B cell (primary cell): ENCODE measurements at regions not wholly inside any gene's neighbourhood (a gene's known extent, or its start where the extent isn't known, plus 50 kb on each side); places are given as distances from the start of the nearest gene placed in this dataset.

Source experiments
- ATAC-seq: fragments of 200-7000 bp; cut with Tn5 transposase; one replicate; pipeline ENCODE4 v1.10.0; 2021; ENCODE audit warnings: low read depth, mild to moderate bottlenecking, moderate number of reproducible peaks, moderate library complexity
- CTCF ChIA-PET: fragments of 350-600 bp; sonication (Branson Sonifier 250); formaldehyde crosslinking; loops from one replicate; lab custom pipeline; 2021; ENCODE audit warnings: antibody characterized with exemption, inconsistent platforms; lab: Charles Lee
- POLR2A ChIA-PET: fragments of 350-600 bp; sonication (Branson Sonifier 250); formaldehyde crosslinking; loops from one replicate; lab custom pipeline; 2021; ENCODE audit warnings: antibody characterized with exemption; lab: Charles Lee
- DNase-seq: peaks from one replicate; pipeline ENCODE4 v3.0.0; 2013
- H2AFZ ChIP-seq: 2 replicates; pipeline ENCODE4 v1.6.1; 2012; ENCODE audit warnings: mild to moderate bottlenecking, low read depth, low read length; ENCODE audit not compliant: insufficient read depth, poor library complexity, severe bottlenecking
- H3K27ac ChIP-seq, 2 donors: 1 replicate in 1 of 2; 2 replicates in 1 of 2; pipeline ENCODE4 v1.5.1; 2012 to 2013; ENCODE audit warnings: low read length in 2 of 2, mild to moderate bottlenecking in 2 of 2, moderate library complexity in 1 of 2
- H3K27me3 ChIP-seq, 4 experiments: fragments of 200-600 bp in 1 of 4; sonication (generic) in 1 of 4; replicated peaks in 1 of 4; 1 replicate in 2 of 4; 2 replicates in 2 of 4; pipeline versions ENCODE4 v1.6.1 to v1.7.0; 2013 to 2016; ENCODE audit warnings: low read length in 3 of 4, mild to moderate bottlenecking in 2 of 4, mixed read lengths in 1 of 4, moderate library complexity in 1 of 4; ENCODE audit not compliant: insufficient read depth in 4 of 4, control insufficient read depth in 3 of 4; ENCODE audit errors: control extremely low read depth in 1 of 4
- H3K36me3 ChIP-seq, 2 experiments: replicated peaks in 1 of 2; 1 replicate in 1 of 2; 2 replicates in 1 of 2; pipeline versions ENCODE4 v1.6.1 to v1.7.1; 2013; ENCODE audit warnings: low read length in 1 of 2; ENCODE audit not compliant: insufficient read depth in 2 of 2, control insufficient read depth in 1 of 2; ENCODE audit errors: control extremely low read depth in 1 of 2, extremely low read depth in 1 of 2
- H3K4me1 ChIP-seq, 2 donors: fragments of 200-600 bp in 1 of 2; sonication (generic) in 1 of 2; 1 replicate in 1 of 2; 2 replicates in 1 of 2; pipeline versions ENCODE4 v1.5.1 to v1.6.1; 2013 to 2017; ENCODE audit warnings: low read length in 2 of 2; ENCODE audit not compliant: control insufficient read depth in 2 of 2, insufficient read depth in 2 of 2
- H3K4me2 ChIP-seq: replicated peaks from 2 replicates; pipeline ENCODE3; 2012; ENCODE audit warnings: mild to moderate bottlenecking, low read depth, low read length; ENCODE audit not compliant: poor library complexity, severe bottlenecking
- H3K4me3 ChIP-seq, 5 experiments: fragments of 200-600 bp in 1 of 5; sonication (generic) in 1 of 5; 1 replicate in 3 of 5; 2 replicates in 2 of 5; pipeline versions ENCODE4 v1.5.1 to v1.7.0; 2011 to 2016; ENCODE audit warnings: low read length in 4 of 5, mild to moderate bottlenecking in 4 of 5, low read depth in 2 of 5, control low read depth in 1 of 5, moderate library complexity in 1 of 5; ENCODE audit not compliant: insufficient read depth in 1 of 5; ENCODE audit errors: control extremely low read depth in 1 of 5, extremely low read depth in 1 of 5
- H3K79me2 ChIP-seq: fragments of 200-600 bp; sonication (generic); one replicate; pipeline ENCODE4 v1.6.0; 2016; ENCODE audit warnings: low read length; ENCODE audit not compliant: control insufficient read depth, insufficient read depth
- H3K9ac ChIP-seq: fragments of 200-600 bp; sonication (generic); 2 replicates; pipeline ENCODE4 v1.6.1; 2017; ENCODE audit warnings: mild to moderate bottlenecking, low read length, moderate library complexity
- H3K9me3 ChIP-seq, 3 donors: one replicate each; pipeline versions ENCODE4 v1.6.1 to v1.7.1; 2013; ENCODE audit warnings: low read length in 2 of 3; ENCODE audit not compliant: control insufficient read depth in 2 of 3, insufficient read depth in 1 of 3; ENCODE audit errors: control extremely low read depth in 1 of 3
- H4K20me1 ChIP-seq: 2 replicates; pipeline ENCODE4 v1.6.0; 2012; ENCODE audit warnings: mild to moderate bottlenecking, low read length; ENCODE audit not compliant: insufficient read depth, control insufficient read depth, poor library complexity, severe bottlenecking
- H3K27ac Mint-ChIP-seq: one replicate; pipeline ENCODE4 v1.8.0; 2021; ENCODE audit warnings: mixed read lengths
- H3K27me3 Mint-ChIP-seq: one replicate; pipeline ENCODE4 v1.8.0; 2021; ENCODE audit warnings: mixed read lengths
- H3K4me1 Mint-ChIP-seq: one replicate; pipeline ENCODE4 v1.8.0; 2021; ENCODE audit warnings: mixed read lengths
- H3K4me3 Mint-ChIP-seq: one replicate; pipeline ENCODE4 v1.8.0; 2021; ENCODE audit warnings: mixed read lengths
- H3K9me3 Mint-ChIP-seq: one replicate; pipeline ENCODE4 v1.8.0; 2022; ENCODE audit warnings: mixed read lengths; ENCODE audit not compliant: insufficient read depth
- EZH2 ChIP-seq: IDR thresholded peaks from 2 replicates; pipeline ENCODE4 v1.6.1; 2012; ENCODE audit warnings: borderline replicate concordance, low read depth, mild to moderate bottlenecking, moderate library complexity, low read length; ENCODE audit not compliant: insufficient read depth, poor library complexity, severe bottlenecking
- WGBS: methylation state at CpG from one replicate; pipeline ENCODE4 v1.1.5; 2013; ENCODE audit warnings: missing lambda C conversion rate; ENCODE audit not compliant: insufficient coverage; 5-methylcytosine and 5-hydroxymethylcytosine counted together
- intact Hi-C: fragments of 100-400 bp; cut with micrococcal nuclease; formaldehyde crosslinking; loops from one replicate; pipeline ENCODE4 v1.10.0; 2022
- TF ChIP-seq, protein P1 (sequence below): fragments of 200-600 bp; IDR thresholded peaks from one replicate; pipeline ENCODE4 v1.8.0; 2022; ENCODE audit warnings: antibody characterized with exemption, mild to moderate bottlenecking

DNA sequence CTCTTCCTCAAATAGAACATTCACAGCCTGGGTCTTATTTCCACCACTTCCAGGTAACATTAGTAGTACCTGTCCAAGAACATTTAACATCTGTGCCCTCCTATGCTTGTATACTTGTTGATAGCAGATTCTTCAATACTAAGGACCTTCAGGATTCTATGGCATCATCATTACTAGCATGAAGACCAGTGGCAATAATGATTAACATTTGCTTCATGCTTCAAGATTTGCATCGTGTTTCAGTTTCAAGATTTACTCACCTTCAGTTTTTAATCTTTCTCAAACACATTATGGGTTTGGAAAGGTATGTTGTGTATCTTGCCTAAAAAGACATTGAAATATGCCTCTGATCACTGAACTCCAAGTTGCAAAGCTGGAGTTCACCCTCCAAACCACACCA is 412.8 kb upstream of the NRSN1 start:
- Histone ChIP-seq H3K27ac (no peak overlapping the region), H2AFZ (no peak overlapping the region), H3K9me3 (no peaks in the 10 kb centered on the region), H4K20me1 (no peaks in the 10 kb centered on the region), H3K36me3 (no peaks in the 10 kb centered on the region), H3K27me3 (no peaks in the 10 kb centered on the region), H3K79me2 (no peaks in the 10 kb centered on the region), H3K9ac (no peak overlapping the region), H3K4me2 (no peak overlapping the region), H3K4me3 (no peak overlapping the region), H3K4me1 (no peaks in the 10 kb centered on the region)
- TF ChIP-seq EZH2 = no peak
- TF ChIP-seq, protein P1, sequence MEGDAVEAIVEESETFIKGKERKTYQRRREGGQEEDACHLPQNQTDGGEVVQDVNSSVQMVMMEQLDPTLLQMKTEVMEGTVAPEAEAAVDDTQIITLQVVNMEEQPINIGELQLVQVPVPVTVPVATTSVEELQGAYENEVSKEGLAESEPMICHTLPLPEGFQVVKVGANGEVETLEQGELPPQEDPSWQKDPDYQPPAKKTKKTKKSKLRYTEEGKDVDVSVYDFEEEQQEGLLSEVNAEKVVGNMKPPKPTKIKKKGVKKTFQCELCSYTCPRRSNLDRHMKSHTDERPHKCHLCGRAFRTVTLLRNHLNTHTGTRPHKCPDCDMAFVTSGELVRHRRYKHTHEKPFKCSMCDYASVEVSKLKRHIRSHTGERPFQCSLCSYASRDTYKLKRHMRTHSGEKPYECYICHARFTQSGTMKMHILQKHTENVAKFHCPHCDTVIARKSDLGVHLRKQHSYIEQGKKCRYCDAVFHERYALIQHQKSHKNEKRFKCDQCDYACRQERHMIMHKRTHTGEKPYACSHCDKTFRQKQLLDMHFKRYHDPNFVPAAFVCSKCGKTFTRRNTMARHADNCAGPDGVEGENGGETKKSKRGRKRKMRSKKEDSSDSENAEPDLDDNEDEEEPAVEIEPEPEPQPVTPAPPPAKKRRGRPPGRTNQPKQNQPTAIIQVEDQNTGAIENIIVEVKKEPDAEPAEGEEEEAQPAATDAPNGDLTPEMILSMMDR = no peak
- Mint-ChIP-seq H3K27ac (no peak overlapping the region), H3K4me1 (no peaks in the 10 kb centered on the region), H3K4me3 (no peak overlapping the region), H3K9me3 (no peaks in the 10 kb centered on the region), H3K27me3 (no peaks in the 10 kb centered on the region)
- ChIA-PET POLR2A (no interaction called here), CTCF (no interaction called here)
- intact Hi-C loops = no loop called here
- ATAC-seq (no peak), DNase-seq (no peak)
- no CpG with 5 or more reads among the region's 1 CpG for WGBS

DNA sequence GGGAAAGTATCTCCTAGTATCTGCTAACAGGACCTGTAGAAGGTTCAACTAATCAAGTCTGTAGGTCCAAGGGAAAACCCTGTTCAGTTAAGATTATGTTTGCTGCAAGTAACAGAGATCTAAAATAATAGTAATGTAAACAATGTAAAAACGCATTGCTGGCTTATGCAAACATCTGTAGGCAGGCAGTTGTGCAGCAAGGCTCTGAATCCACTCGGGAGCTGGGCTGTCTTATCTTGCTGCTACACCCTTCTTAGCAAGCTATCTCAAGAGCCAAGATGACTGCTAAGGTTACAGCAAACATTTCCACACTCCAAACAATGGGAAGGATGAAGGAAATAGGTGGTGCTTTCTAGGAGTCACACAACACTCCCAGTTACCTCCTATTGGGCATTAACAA is 397.3 kb upstream of the NRSN1 start:
- H3K4me1 Mint-ChIP-seq = no peaks in the 10 kb centered on the region
- H3K4me3 Mint-ChIP-seq = no peak overlapping the region
- Histone ChIP-seq H3K79me2 (no peaks in the 10 kb centered on the region), H3K4me3 (no peak overlapping the region), H2AFZ (no peak overlapping the region), H3K9me3 (peaks cover 0 to 5% (median 0%) of the 10 kb centered on the region in 3 donors), H3K27me3 (no peaks in the 10 kb centered on the region), H3K27ac (no peak overlapping the region), H3K36me3 (no peaks in the 10 kb centered on the region), H3K4me2 (no peak overlapping the region), H4K20me1 (no peaks in the 10 kb centered on the region), H3K9ac (no peak overlapping the region), H3K4me1 (no peaks in the 10 kb centered on the region)
- intact Hi-C loops = no loop called here
- 53% methylated on average over 2 of the region's 2 CpGs for WGBS
- ChIA-PET CTCF (no interaction called here), POLR2A (no interaction called here)
- DNase-seq (no peak), ATAC-seq (no peak)
- H3K27ac Mint-ChIP-seq = no peak overlapping the region
- H3K9me3 Mint-ChIP-seq = no peaks in the 10 kb centered on the region
- H3K27me3 Mint-ChIP-seq = no peaks in the 10 kb centered on the region
- no peak for TF ChIP-seq EZH2
- TF ChIP-seq, protein P1 = no peak
